Ammon's horn (tissue), 1 donor: ENCODE measurements at regions not wholly inside any gene's neighbourhood (a gene's known extent, or its start where the extent isn't known, plus 50 kb on each side); places are given as distances from the start of the nearest gene placed in this dataset.

Experiments used
- DNase-seq: peaks from one replicate; pipeline ENCODE4 v3.0.0-alpha.2; 2016; ENCODE audit warnings: low spot score

DNA sequence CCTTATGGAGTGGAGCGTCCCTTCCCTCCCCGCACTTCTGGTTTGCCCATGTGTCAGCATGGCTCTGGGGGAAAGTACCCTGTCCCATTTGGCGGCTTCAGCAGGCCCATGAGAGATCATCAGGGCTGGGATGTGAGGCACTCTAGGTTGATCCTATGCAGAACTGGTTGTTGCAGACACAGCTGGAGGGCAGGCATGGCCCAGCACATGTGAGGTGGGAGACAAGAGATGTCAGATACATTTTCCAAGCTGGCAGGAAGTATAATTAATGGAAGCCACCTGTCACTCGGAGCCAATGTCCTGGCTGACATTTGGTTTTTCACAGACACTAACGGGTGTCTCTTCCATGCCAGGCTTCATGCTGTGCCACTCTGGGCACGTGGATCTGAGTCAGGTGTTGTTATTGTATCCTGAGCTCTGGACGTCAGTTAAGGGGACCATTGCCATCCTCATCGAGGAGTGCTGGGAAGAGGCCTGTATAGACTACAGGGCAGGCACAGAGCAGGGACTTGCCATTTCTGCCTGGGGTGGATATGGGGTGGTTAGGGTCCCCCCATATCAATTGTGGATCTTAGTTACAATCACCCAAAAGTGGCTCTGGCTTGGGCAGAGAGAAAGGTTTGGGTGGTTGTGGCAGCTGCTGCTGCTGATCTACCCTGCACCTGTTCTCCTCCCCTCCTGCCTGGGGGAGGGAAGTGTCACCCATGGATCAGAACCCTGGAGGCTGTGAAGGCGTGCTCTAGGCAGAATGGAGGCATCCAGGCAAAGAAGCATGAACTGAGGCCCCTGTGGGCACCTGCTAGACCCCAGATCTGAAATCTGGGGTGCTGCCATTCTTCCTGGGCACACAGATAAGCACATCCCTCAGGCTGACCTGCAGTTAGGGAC, 140.7 kb downstream of the FBLN2 start:
- no peak for DNase-seq

DNA sequence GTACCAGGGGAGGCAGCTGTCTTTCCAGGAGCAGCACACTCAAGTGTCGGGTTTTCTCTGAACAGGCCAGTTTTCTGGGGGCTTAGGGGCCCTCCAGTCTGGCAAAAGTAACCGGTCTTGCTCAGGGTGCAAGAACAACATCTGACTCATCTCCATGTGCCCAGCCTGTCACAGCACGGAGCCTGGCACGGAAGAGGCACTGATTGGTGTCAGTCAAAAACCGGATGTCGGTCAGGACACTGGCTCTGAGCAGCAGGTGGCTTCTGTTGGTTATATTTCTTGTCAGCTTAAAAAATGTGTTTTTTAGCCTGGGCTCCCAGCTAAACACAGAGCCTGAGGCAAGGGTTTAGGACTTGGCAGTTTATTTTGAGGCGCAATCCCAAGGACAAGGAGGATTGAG, 139.9 kb downstream of the FBLN2 start:
- no peak for DNase-seq

DNA sequence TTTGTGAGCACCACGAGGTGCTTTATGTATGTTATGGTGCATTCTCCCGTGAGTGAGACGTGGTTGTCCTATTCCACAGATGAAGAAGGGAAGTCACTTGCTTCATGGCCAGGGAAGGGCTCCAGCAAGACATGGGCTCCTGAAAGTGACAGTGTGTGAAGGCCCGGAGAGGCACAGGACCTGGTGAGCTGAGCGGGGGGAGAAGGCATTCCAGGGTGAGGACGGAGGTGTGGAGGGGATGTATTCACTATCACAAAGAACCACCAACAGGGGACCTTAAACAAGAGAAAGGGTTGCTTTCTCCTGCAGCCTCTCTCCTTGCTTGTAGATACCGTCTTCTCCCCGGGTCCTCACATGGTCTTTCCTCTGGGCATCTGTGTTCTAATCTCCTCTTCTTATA, 139.1 kb downstream of the FBLN2 start:
- DNase-seq, result peak; percentile 8
